NOMO-1 treated with DMSO at 0.1 percent for 48 hours (cell line): ENCODE measurements at regions not wholly inside any gene's neighbourhood (a gene's known extent, or its start where the extent isn't known, plus 50 kb on each side); places are given as distances from the start of the nearest gene placed in this dataset.
"Not testable (repeated sequence)": the region's sequence is repeated elsewhere in the genome, so short reads cannot be mapped to it uniquely, and the experiment has no call there.

ENCODE experiments used
- DNase-seq: peaks from one replicate; lab custom pipeline; 2025; ENCODE audit not compliant: unreplicated experiment; lab: John Stamatoyannopoulos, UW

DNA sequence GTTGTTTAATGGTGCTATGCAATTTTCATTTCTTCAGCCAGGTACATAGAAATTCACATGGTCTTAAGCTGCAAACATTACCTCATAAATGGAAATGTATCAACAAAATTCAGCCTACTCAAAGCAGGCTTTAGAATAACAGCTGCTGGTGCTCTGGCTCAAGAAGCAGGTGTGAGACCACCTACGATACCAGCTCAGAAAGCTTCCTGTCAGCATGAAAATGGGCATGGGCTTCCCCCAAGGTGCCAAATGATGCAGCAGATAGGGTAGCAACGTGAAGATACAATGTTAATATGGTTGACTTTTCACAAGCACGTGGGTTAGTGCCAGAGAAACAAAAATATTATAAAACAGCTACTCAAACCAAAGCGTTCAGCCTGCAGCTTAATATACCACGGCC, 343.4 kb upstream of the PRICKLE1 start:
- DNase-seq = no peak

DNA sequence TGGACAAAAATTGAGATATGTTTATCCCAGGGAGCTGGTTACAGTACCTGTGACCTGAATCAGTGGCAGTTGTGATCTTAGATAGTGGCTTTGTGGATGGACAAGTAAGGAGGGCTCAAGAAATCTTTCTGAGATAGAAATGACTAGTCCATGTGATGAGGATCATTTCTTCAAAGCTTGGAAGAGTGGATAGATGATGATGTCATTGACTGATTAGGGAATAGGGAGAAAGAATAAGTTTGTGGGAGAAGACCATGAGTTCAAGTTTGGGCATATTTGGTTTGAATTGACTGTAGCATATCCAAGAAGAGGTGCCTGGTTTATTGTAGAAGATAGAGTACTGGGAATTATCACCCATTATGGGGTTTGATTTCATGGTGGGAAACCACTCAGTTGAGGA, 336.7 kb upstream of the PRICKLE1 start:
- no peak for DNase-seq

DNA sequence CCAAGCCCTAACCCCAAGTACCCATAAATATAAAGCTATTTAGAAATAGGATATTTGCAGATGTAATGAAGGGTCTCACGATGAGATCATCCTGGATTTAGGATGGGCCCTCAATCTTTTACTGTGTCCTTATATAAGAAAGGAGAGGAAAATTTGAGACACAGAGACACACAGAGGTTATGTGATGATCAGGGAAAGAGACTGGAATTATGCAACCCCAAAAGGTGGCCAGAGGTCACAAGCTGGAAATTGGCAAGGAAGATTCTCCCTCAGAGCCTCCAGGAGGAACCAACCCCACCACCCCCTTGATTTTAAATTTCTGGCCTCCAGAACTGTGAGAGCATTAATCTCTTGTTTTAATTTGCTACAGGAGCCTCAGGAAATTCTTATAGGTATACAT, 334.9 kb upstream of the PRICKLE1 start:
- no peak for DNase-seq

DNA sequence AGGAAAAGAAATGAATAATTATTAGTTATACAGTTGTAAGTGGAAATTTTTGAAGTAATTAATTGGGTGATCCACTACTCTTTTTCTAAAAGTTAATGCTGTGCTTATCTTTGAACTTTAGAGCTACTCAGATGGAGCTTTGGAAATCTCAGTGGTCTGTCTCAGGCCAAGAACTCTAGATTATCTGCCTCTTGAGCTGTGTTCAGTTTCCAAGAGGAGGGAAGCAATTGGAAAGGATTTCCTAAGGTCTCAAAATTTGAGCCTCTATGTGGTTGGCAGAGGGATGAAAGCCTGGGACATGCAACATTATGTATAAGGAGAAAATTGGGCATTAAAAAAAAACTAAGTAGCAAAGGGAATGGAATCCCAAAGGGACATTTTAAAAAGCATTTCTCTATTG, 334.0 kb upstream of the PRICKLE1 start:
- DNase-seq = no peak

DNA sequence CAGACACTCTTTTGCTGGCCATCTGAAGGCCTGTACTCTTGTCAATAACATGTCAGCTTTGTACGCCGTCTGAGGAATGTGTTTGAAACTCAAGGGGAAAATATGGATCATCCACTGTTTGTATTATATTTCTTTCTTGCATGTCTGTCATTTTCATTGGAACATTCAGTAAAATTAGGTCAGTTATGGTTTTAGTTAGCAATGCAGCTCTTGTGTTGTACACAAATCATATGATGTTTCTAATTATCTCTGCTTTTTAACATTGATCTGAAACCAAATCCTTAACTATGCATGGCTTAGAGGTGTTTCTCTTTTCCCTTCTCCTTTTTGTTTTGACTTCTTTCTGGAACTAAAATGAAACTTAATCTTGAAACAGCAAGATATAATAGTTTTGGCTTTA, 333.6 kb upstream of the PRICKLE1 start:
- no peak for DNase-seq

DNA sequence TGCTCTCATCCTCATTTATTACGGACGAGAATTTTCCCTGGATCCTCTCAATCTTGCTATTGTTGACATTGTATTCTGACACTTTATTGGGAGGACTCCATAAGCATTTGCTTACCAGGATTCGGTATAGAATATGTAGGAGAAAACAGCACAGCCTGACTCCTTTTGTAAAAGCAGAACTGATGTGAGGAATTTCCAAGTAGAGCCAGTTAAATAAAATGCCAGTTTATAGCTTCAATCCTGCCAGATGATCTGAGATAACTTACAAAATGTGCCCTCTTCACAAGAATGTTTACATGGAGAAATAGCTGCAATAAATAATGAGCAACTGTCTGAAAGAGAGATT, 332.9 kb upstream of the PRICKLE1 start:
- no peak for DNase-seq

DNA sequence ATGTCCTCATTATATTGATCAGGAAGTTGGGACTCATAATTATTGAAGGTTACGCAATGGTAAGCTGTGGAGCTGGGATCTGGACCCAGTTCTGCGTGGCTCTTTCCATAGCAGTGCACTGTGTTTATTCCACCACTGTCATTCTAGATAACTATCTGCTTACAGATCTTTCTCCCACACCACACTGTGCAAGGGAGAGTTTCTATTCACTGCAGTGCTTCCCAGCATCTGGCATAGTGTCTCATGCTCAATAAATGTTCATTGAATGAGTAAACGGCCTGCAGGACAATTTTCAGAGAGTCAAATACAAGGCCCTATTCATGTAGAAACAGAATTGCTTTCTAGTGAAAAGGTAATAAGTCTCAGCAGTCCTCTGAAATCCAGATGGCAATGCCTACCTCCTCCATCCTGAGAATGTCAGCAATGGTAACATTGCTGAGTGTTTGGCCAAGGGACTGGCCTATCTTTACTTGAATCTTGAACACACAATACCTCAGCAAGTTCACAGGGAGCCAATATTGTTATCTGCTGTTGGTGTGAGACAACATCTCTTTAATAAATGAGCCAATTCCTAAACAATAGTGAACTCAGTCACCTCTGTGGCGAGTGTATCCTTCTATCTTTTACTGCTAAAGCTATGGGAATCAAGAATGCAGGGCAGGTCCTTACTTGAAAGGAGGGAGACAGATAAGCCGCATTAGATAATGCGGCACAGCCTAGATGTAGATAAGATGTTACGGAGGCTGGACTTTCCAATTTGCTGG, 332.4 kb upstream of the PRICKLE1 start:
- no peak for DNase-seq

DNA sequence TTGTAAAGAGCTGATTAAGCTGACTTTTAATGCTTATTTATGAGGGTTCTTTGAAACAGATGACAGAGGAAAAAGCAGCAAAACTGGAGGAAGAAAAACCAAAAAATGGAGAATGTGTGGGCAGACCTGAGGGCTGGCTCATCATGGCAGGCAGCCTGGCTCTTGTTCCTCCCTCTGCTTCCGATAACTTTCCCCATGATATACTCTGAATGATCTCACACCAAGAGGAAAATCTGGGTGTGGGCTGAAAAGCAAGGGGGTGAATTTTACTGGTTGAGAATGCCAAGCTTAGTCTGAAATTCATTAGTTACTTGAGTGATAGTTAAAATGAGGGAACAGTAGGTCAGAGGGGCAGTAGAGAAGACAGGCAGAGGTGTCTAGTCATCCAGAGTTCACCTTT, 330.1 kb upstream of the PRICKLE1 start:
- DNase-seq = no peak

DNA sequence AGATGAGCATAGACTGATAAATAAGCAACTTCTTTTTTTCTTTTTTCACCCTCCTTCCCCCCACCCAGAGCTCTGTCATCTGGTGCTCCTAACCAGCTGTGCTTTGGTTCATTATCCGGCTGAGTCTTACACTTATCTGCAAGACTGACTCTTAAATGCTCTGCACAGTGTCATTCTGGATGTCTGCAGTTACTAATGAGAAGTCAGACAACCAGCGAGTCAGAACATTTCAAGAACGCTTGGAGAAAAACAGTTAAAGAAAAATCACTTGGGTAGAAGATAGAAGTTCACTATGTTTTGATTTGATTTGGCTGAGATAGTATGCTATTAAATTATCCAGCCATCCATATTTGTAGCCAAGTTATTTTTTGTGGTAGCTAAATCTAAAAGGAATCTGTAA, 328.9 kb upstream of the PRICKLE1 start:
- DNase-seq = no peak

DNA sequence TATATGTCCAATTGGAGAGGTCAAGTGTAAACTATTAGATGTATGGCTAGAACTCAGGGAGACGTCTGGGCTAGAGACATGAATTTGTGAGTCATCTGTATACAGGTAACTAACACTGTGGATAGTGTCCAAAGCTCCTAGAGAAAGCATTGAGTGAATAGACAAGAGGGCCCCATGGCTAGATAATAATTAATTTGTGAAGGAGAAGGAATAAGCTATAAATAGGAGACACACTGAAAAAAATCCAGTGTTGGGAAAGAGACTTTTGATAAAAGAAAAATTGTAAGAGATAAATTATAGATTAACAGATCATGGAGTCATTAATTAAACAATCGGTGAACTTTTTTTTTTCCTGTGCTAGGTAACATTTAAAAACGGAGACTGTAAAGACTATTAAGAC, 326.6 kb upstream of the PRICKLE1 start:
- DNase-seq = no peak

DNA sequence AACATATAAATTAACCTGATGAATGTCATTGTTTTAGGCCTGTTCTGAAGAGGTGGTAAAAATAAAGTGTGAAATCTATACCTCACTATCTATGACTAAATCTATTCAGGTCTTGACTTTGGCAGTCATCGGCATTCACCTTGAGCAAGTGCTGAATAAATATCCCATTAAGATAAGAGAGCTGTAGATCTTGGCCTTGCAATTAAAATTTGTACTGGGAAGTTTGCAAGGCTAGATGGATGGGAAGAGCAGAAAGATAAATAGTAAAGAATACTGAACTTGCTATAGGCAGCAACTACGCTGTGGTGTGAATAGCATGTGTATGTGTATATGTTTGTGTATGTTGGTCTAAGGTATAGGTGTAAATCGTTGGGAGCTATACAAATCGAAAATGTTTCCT, 325.9 kb upstream of the PRICKLE1 start:
- DNase-seq = no peak

DNA sequence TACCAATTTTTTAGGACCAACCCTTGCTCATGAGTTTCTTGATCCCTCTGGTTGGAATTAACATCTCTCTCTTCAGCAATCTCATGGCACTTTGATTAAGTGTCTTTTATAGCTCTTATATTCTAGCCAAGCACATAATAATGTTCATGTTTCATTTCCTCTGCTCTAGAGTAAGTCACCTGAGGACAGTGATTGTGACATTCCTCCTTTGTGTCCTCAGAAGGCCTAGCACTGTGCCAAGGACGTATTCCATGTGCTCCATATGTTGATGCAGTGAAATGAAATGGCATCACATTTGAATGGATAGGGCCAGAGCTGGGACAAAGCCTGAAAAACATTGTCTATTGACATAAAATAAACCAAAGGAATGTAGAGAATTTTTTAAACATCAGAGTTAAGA, 322.8 kb upstream of the PRICKLE1 start:
- no peak for DNase-seq

DNA sequence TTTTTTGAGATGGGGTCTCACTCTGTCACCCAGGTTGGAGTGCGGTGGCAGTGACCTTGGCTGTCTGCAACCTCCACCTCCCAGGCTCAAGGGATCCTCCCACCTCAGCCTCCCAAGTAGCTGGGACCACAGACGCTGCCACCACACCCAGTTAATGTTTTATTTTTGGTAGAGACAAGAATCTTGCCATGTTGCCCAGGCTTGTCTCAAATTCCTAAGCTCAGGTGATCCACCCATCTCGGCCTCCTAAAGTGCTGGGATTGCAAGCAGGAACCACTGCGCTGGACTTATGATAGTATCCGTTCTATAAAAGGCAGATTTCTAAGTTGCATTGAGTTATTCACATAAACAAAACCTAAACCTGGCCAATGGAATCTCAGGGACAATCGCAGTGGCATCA, 321.1 kb upstream of the PRICKLE1 start:
- no peak for DNase-seq

DNA sequence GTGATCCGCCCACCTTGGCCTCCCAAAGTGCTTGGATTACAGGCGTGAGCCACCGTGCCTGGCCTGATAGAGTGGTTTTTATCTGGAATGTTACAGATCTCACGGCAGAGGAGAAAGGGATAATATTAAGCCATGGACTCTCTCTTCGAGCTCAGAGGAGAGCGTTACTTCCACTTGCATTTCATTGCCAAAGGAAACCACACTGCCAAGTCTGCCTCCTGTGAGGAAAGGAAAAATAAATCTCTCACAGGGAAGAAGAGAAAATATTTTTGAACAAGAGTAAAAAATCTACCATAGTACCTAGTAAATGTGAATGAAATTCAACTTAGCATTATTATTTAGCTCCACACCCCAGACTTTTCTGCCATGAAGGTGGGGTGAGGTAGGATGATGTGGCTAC, 319.2 kb upstream of the PRICKLE1 start:
- DNase-seq = no peak

DNA sequence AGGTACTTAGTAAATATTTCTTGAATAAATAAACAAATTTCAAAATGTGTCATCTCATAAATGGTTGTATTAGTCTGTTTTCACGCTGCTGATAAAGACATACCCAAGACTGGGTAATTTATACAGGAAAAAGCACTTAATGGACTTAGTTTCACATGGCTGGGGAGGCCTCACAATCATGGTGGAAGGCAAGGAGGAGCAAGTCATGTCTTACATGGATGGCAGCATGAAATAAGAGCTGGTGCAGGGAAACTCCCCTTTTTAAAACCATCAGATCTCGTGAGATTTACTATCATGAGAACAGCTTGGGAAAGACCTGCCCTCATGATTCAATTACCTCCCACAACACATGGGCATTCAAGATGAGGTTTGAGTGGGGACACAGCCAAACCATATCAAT, 317.3 kb upstream of the PRICKLE1 start:
- not testable (repeated sequence) for DNase-seq

DNA sequence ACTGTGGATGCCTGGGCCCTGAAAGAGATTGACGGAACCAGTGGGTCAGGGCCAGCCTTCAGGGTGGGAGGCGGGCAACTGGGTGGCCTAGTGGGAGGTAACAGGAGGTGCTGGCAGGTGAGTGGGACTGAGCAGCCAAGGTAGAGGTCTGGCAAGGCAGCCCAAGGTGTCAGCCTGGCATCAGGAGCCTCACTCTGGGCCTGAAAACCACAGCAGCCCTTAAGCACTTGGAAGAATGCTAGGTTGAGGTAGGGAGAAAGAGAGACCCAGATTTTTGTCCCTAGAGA, 315.8 kb upstream of the PRICKLE1 start:
- no peak for DNase-seq

DNA sequence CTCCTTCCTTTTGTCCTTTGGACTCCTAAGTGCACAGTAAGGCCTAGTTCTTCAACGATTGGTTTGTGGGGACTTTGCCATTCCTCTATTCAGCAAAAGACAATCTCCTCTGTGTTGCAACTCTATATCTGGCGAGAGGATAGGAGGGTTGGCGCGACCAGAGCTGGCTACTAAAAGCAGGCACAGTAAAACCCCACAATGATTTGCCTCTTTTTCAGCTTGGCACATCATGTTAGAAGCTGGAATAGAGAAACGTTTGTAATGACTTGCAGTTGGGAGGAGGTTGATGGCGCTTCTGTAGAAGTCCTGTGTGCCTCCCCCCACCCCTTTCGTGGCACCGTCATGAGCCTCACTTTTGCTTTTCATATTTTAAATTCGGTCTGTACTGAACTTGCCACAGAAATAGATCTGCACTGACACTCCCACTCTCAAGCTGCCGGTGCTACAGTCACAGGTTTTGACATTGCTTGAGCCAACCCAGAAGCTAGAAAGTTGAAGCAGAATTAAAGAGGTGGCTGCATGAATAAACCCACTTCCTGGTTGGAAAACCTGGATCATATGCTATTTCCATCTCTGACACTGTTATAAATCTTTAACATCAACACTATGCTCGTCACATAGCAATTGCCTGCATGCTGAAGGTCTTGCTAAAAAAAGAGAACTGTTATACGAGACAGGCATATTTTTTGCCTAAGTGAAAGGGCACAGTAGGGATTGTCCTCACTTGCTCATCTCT, 315.3 kb upstream of the PRICKLE1 start:
- DNase-seq = no peak

DNA sequence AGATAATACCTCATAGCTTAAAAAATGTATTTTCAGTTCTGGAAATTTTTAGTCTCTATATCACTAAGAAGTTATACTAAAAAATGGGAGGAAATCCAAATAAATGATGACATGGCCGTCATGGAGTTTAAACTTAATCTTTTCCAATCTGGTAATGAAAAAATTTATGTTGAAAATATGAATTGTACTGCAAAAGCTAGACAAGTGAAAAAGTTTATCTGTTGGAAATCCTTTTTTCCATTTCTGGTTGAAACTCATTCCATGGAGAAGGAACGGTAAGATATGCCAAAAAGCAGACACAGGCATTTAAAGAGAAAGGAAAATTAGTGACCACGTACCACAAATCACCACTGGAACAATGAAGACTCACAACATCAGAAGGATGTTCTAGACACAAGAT, 314.2 kb upstream of the PRICKLE1 start:
- DNase-seq = no peak

DNA sequence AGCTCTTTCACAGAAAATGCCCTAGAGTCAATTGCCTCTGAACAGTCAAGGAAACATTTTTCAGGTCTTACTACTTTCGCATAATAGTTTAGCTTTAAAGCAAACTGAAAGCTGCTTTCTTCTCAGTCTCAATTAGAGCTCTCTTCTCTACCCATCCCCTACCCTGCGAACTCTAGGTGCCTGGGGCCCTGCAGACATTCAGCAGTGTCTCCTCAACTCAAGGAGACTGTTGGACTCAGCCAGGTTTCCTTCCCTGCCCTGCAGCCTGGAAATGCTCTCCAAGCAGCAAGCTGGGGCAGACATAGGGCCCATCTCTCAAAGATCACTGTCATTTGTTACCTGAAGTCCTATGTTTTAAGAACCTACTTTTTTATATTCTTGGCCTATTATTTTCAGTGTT, 312.5 kb upstream of the PRICKLE1 start:
- no peak for DNase-seq

DNA sequence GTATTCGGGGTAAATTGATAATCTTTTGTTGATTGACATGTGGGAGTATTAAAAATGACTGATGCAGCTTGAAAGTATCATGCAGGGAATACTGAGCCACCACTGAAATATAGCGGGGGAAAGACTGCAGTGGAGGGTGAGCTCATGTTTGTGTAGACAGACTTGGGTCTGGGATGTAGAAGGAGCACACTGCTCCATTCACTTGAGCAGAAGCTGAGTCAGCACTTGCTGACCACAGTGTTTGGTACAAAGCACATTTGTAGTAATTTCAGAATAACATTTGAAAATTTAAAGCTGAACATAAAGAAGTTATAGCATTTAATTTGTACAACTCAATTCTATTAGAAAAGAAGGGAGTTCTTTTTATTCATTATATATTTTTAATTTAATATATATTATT, 304.3 kb upstream of the PRICKLE1 start:
- DNase-seq = no peak

DNA sequence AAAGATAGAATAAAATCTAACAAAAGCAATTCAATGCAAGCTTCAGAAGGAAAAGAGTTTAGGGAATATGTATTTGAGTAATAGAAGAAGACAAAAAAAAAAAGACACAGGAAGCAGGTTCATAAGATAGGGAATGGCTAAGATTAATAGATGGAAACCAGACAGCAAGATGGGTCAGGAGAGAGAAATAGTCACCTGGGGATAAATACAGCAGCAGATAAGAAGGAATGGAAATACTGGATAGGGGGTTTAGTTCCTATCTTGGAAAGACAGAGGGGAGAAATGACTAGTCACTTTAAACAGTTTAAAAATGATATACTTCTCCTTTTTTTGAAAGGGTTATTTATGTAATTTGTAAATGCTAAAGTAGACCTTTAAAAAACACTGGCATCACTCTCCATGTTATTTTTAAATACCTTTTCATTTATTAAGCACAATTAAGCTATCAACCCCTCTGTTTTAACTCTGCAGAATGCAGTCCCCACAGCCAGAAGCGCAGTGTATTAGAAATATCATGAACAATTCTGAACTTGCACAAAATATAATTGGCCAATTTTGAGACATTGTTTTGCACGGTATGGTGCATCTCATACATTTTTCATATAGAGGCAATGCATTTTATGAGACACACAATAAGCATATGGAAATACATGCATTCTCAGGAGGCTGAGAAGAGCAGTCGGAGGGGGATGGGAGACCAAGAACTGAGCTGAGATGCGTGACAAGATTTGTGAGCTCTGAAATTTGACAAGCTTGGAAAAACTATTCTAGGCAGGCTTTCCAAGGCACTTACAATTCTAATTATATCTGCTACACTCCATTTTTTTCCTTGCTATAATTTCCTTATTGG, 303.4 kb upstream of the PRICKLE1 start:
- DNase-seq = peak; percentile 43

DNA sequence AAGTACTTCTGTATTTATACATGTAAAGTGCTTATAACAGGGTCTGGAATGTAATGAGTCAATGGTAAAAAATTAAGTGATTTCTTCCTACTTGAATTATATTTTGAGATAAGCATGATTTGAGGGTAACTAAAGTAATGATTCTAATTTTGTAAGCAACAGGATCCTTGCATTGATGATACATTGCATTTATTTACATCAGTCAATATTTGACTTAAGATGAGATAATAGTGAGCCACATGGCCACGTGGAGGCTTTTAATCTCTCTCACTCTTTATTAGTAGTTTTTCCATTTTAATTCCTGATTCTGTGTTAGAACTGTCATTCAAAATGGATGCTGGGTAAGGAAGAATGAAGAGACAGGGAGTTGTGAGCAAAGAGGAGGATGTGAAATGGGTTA, 298.1 kb upstream of the PRICKLE1 start:
- no peak for DNase-seq
